Bronchial epithelial cell (primary cell): ENCODE measurements at regions not wholly inside any gene's neighbourhood (a gene's known extent, or its start where the extent isn't known, plus 50 kb on each side); places are given as distances from the start of the nearest gene placed in this dataset.

ENCODE experiments used
- DNase-seq: peaks from one replicate; pipeline ENCODE4 v3.0.0-alpha.2; 2010; ENCODE audit warnings: low read depth
- FAIRE-seq: peaks from 2 replicates; lab custom pipeline; 2011; peaks lifted over from hg19 to GRCh38; lab: Jason Lieb, UNC
- H3K27me3 ChIP-seq: 2 replicates; pipeline ENCODE4 v1.5.1; 2011; ENCODE audit warnings: low read length; ENCODE audit not compliant: control insufficient read depth, insufficient read depth
- H3K36me3 ChIP-seq: 2 replicates; pipeline ENCODE4 v1.5.1; 2011; ENCODE audit warnings: low read length; ENCODE audit not compliant: control insufficient read depth, insufficient read depth
- H3K4me3 ChIP-seq: 2 replicates; pipeline ENCODE4 v1.5.1; 2011; ENCODE audit warnings: mild to moderate bottlenecking, low read depth, low read length, control low read depth
- TF ChIP-seq, protein P1 (sequence below): IDR thresholded peaks from 2 replicates; pipeline ENCODE4 v1.5.1; 2011; ENCODE audit warnings: mild to moderate bottlenecking, moderate library complexity, low read length, control low read depth, inconsistent platforms; ENCODE audit not compliant: insufficient read depth, severe bottlenecking

DNA sequence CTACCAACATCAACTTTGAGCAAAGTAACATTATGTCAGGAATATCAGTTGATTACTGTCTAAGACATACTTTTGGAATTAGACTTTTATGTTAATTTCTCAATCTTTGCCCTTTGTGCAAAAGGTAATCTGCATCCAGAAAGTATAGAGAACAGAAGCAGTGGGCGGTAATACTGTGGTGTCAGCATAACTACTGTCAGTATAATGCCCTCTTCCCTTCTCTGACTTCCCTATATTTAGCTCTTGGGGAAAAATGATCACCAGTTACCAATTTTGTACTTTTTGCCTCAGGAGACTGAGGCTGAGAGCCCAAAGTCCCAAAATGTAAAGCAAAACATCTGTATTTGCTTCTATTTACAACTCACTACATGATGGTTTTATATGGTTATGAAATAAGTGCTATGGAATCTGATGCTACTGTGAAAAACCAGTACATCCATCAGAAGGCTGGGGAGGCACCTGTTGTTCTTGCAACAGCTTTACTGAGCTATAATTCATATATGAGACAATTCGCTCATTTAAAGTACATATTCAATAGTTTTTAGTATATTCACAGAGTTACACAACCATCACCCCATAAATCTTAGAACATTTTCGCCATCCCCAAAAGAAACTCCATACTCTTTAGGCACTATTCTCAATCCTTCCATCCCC is 51.3 kb upstream of the CD302 start:
- DNase-seq (no peak), FAIRE-seq (no peak)
- no peaks in the 10 kb centered on the region for H3K36me3 ChIP-seq
- H3K4me3 ChIP-seq: no peak overlapping the region
- TF ChIP-seq, protein P1, sequence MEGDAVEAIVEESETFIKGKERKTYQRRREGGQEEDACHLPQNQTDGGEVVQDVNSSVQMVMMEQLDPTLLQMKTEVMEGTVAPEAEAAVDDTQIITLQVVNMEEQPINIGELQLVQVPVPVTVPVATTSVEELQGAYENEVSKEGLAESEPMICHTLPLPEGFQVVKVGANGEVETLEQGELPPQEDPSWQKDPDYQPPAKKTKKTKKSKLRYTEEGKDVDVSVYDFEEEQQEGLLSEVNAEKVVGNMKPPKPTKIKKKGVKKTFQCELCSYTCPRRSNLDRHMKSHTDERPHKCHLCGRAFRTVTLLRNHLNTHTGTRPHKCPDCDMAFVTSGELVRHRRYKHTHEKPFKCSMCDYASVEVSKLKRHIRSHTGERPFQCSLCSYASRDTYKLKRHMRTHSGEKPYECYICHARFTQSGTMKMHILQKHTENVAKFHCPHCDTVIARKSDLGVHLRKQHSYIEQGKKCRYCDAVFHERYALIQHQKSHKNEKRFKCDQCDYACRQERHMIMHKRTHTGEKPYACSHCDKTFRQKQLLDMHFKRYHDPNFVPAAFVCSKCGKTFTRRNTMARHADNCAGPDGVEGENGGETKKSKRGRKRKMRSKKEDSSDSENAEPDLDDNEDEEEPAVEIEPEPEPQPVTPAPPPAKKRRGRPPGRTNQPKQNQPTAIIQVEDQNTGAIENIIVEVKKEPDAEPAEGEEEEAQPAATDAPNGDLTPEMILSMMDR: no peak
- no peaks in the 10 kb centered on the region for H3K27me3 ChIP-seq
